ENCODE measurements at regions not wholly inside any gene's neighbourhood (a gene's known extent, or its start where the extent isn't known, plus 50 kb on each side); places are given as distances from the start of the nearest gene placed in this dataset.

DNA sequence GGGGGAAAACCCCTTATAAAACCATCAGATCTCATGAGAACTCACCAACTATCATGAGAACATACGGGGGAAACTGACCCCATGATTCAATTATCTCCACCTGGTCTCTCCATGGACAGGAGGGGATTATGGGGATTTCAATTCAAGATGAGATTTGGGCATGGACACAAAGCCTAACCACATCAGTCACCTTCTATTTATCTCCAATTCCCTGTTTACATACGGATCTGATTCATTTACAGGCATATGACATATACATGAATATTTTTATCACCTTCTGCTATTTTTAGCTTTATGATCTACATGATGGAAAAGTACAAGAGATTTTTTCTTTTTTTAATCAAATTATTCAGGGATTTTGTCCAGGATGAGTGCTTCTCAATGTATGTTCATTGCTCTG lies 944.5 kb downstream of the REEP3 start:
- no peak for DNase-seq (ENCODE audit: low spot score)
- Histone ChIP-seq H3K4me3 (no peak overlapping the region), H3K36me3 (no peaks in the 10 kb centered on the region), H3K27ac (no peak overlapping the region), H3K9me3 (no peaks in the 10 kb centered on the region), H3K27me3 (replicated peaks; ENCODE audit: insufficient read depth) (no peaks in the 10 kb centered on the region), H3K4me1 (replicated peaks) (no peaks in the 10 kb centered on the region)
- TF ChIP-seq POLR2A (IDR thresholded peaks at IDR 0.05) (no peak), POLR2AphosphoS5 (IDR thresholded peaks at IDR 0.05) (no peak)
- TF ChIP-seq, protein P1, sequence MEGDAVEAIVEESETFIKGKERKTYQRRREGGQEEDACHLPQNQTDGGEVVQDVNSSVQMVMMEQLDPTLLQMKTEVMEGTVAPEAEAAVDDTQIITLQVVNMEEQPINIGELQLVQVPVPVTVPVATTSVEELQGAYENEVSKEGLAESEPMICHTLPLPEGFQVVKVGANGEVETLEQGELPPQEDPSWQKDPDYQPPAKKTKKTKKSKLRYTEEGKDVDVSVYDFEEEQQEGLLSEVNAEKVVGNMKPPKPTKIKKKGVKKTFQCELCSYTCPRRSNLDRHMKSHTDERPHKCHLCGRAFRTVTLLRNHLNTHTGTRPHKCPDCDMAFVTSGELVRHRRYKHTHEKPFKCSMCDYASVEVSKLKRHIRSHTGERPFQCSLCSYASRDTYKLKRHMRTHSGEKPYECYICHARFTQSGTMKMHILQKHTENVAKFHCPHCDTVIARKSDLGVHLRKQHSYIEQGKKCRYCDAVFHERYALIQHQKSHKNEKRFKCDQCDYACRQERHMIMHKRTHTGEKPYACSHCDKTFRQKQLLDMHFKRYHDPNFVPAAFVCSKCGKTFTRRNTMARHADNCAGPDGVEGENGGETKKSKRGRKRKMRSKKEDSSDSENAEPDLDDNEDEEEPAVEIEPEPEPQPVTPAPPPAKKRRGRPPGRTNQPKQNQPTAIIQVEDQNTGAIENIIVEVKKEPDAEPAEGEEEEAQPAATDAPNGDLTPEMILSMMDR (IDR thresholded peaks at IDR 0.05): no peak
- WGBS: 75% methylated on average over 2 of the region's 2 CpGs
- intact Hi-C loops (cut with DNase I): no loop called here

DNA sequence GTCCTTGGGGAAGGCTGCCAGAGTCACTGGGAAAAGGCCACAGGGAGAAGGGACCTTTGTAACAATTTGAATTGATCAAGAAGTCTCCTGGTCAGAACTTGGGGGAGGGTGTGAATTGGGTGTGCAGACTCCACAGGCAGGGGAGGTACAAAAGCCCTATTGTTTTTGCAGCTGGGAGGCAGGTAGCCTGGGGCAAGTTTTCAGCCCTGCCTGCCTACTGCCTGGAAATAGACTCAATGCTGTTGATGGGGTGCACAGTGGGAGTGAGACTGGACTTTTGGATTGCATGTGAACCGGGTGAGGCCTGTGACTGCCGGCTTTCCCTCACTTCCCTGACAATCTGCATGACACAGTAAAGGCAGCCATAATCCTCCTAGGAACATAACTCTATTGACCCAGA lies 947.0 kb downstream of the REEP3 start:
- intact Hi-C loops (cut with DNase I): no loop called here
- Histone ChIP-seq H3K4me1 (replicated peaks) (no peaks in the 10 kb centered on the region), H3K27me3 (replicated peaks; ENCODE audit: insufficient read depth) (no peaks in the 10 kb centered on the region), H3K36me3 (no peaks in the 10 kb centered on the region), H3K4me3 (no peak overlapping the region), H3K9me3 (no peaks in the 10 kb centered on the region), H3K27ac (no peak overlapping the region)
- DNase-seq (ENCODE audit: low spot score): no peak
- 79% methylated on average over 2 of the region's 2 CpGs for WGBS
- TF ChIP-seq POLR2A (IDR thresholded peaks at IDR 0.05) (no peak), POLR2AphosphoS5 (IDR thresholded peaks at IDR 0.05) (no peak)
- TF ChIP-seq, protein P1 (IDR thresholded peaks at IDR 0.05): no peak

DNA sequence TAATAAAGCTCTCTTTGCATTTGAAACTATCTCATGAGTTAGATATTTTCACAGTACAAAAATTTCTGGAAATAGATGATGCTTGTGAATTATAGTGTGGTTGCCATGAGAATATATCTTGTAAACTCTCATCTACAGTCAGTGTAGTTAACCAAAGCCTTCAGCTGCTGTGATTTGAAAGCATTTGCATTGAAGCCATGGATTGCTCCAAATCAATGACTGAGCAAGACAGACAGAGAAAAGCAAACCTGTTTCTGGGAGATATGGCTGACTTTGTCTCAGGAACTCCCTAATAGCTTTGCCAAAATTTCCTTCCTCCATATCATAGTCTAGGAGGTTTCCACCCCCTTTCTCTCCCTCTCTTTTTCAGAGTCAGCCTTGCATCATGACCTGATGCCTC lies 955.3 kb downstream of the REEP3 start:
- intact Hi-C loops (cut with DNase I): no loop called here
- no peak for DNase-seq (ENCODE audit: low spot score)
- Histone ChIP-seq H3K27ac (no peak overlapping the region), H3K4me3 (no peak overlapping the region), H3K4me1 (replicated peaks) (no peaks in the 10 kb centered on the region), H3K27me3 (replicated peaks; ENCODE audit: insufficient read depth) (no peaks in the 10 kb centered on the region), H3K36me3 (no peaks in the 10 kb centered on the region), H3K9me3 (no peaks in the 10 kb centered on the region)
- TF ChIP-seq, protein P1 (IDR thresholded peaks at IDR 0.05): no peak
- no peak for TF ChIP-seq POLR2A (IDR thresholded peaks at IDR 0.05)
- no peak for TF ChIP-seq POLR2AphosphoS5 (IDR thresholded peaks at IDR 0.05)

DNA sequence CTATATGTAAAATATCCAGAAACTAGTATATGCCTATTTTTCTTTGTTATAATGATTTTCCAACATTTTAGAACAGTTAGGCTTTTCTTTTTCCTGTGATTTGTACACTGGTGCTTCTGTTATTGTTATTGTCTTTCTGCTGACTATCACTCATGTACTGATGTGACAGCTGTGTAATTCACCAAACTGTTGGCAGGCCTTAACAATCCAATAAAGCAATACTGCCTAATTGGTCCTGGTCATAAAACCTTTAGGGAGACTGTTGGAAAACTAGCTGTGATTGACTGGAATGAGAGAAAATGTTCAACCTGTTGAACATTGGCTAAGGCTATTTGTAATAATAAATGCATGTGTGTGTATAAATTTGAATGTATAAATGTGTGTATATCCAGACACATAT lies 956.6 kb downstream of the REEP3 start:
- Histone ChIP-seq H3K4me3 (no peak overlapping the region), H3K4me1 (replicated peaks) (no peaks in the 10 kb centered on the region), H3K9me3 (no peaks in the 10 kb centered on the region), H3K27ac (no peak overlapping the region), H3K27me3 (replicated peaks; ENCODE audit: insufficient read depth) (no peaks in the 10 kb centered on the region), H3K36me3 (no peaks in the 10 kb centered on the region)
- no peak for DNase-seq (ENCODE audit: low spot score)
- intact Hi-C loops (cut with DNase I): no loop called here
- TF ChIP-seq POLR2A (IDR thresholded peaks at IDR 0.05) (no peak), POLR2AphosphoS5 (IDR thresholded peaks at IDR 0.05) (no peak)
- TF ChIP-seq, protein P1 (IDR thresholded peaks at IDR 0.05): no peak

DNA sequence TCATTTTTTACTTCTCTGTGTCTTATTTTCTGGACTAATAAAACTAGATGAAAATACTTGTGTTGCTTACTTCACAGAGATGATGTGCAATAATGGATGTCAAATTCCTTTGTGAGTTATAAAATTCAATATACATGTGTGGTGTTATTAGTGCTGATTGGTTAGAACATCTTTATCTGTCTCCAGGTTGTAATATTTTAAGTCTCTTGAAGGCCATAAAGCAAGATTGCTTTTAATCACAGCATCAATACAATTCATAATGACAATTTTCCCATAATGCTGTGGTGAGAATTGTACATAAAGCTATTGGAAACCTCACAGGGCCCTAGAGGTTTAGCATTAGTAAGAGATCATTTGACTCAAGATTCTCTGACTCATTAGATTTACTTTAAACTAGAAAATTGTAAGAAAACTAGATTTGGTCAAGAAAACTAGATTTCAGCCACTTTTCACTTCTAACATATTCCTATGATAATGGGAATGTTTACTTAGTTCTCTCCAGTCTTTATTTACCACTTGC lies 963.7 kb downstream of the REEP3 start:
- intact Hi-C loops (cut with DNase I): no loop called here

More for the DNA sequence above, 963.7 kb downstream of the REEP3 start:
- H3K4me3 ChIP-seq: no peak overlapping the region
- no peaks in the 10 kb centered on the region for H3K36me3 ChIP-seq
- TF ChIP-seq, protein P1 (IDR thresholded peaks at IDR 0.05): no peak
- TF ChIP-seq POLR2AphosphoS5 (IDR thresholded peaks at IDR 0.05) (no peak), POLR2A (IDR thresholded peaks at IDR 0.05) (no peak)
- H3K27me3 ChIP-seq (replicated peaks; ENCODE audit: insufficient read depth): no peaks in the 10 kb centered on the region
- H3K9me3 ChIP-seq: no peaks in the 10 kb centered on the region
- no peak overlapping the region for H3K27ac ChIP-seq
- H3K4me1 ChIP-seq (replicated peaks): no peaks in the 10 kb centered on the region
- DNase-seq (ENCODE audit: low spot score): no peak
